ENCODE measurements at regions not wholly inside any gene's neighbourhood (a gene's known extent, or its start where the extent isn't known, plus 50 kb on each side); places are given as distances from the start of the nearest gene placed in this dataset.
"Not testable (repeated sequence)": the region's sequence is repeated elsewhere in the genome, so short reads cannot be mapped to it uniquely, and the experiment has no call there.

DNA sequence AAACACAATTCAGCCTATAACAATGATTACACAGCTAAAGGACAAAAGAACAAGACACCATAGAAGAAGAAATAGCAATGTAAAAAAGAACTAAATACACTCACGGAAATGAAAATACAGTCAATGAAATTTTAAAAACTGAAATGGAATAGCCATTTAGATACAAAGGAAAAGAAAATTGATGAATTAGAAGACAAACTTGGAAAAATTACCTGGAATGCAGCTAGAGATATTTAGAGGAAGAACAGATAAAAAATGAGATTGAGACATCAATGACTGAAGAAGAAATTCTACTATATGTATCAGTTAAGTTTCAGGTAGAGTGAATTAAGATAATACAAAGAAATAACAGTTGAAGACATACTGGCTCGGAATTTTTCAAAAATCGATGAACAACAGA lies 430.4 kb upstream of the NR5A2 start:
- no CpG with 5 or more reads among the region's 3 CpGs for WGBS (ENCODE audit: insufficient coverage, insufficient read length)
- Histone ChIP-seq H3K27ac (ENCODE audit: low read length) (no peak overlapping the region), H3K4me3 (ENCODE audit: low read length) (no peak overlapping the region), H3K36me3 (ENCODE audit: control insufficient read depth, insufficient read depth, low read length) (no peaks in the 10 kb centered on the region), H3K27me3 (ENCODE audit: control insufficient read depth, insufficient read depth, low read length) (no peaks in the 10 kb centered on the region), H3K4me1 (ENCODE audit: control insufficient read depth, insufficient read depth, low read length) (no peaks in the 10 kb centered on the region), H3K9me3 (ENCODE audit: control insufficient read depth, insufficient read depth, low read length) (no peaks in the 10 kb centered on the region)
- no peak for DNase-seq (ENCODE audit: low read depth, low spot score)

DNA sequence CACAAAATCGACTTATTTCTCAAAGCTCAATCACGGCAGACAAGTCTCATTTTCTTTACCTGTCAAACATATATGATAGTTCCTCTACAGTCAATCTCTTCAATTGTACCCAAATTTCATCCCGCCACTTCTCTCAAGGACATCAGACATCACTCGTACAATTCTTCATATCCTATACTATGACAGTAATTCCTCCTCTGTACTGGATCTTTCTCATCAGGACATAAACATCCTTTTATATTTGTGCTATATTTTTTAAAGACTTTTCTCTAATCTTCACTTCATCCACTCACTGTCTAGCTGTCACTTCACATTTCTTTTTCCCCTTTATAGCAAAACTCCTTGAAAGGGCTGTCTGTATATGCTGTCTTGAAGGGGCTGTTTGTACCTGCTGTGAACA lies 419.1 kb upstream of the NR5A2 start:
- no peaks in the 10 kb centered on the region for H3K9me3 ChIP-seq (ENCODE audit: control insufficient read depth, insufficient read depth, low read length)
- H3K4me3 ChIP-seq (ENCODE audit: low read length): no peak overlapping the region
- 100% methylated on average over 2 of the region's 4 CpGs for WGBS (ENCODE audit: insufficient coverage, insufficient read length)
- no peaks in the 10 kb centered on the region for H3K27me3 ChIP-seq (ENCODE audit: control insufficient read depth, insufficient read depth, low read length)
- H3K27ac ChIP-seq (ENCODE audit: low read length): no peak overlapping the region
- no peaks in the 10 kb centered on the region for H3K36me3 ChIP-seq (ENCODE audit: control insufficient read depth, insufficient read depth, low read length)
- H3K4me1 ChIP-seq (ENCODE audit: control insufficient read depth, insufficient read depth, low read length): no peaks in the 10 kb centered on the region
- no peak for DNase-seq (ENCODE audit: low read depth, low spot score)

DNA sequence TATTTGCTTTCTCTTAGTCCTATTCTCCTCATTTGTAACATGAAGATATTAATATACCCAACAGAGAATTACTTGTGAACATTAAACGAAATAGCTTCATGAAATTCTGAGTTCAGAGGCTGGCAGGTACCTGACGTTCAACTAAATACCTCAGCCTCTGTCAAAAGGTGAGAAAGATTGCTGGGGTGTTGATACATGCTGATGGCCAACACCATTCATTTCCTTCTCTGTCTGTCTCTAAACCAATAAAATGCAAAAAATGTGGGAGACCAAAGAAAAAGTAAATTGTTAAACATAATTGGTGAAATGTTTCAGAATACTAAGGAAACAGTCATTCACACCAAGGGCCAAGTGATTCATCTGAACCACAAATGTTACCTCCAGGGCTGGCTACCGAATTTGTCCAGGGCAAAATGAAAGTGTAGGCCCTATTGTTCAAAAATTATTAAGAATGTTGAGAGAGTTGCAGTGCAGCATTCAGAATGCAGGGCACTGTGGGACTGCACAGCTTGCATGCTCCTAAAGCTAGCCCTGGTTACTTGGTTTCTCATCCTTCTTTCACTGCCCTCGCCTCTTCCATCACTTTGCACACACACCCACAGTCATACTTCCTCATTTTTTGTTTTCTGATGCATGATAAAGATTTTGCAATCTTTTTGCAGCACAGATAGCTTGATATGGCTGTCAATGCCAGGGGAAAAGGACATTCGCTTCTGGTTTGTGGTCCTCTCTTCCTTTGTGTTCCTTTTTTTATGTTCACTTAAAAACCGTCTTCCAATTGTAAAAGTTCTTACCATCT lies 414.3 kb upstream of the NR5A2 start:
- Histone ChIP-seq H3K4me3 (ENCODE audit: low read length) (no peak overlapping the region), H3K9me3 (ENCODE audit: control insufficient read depth, insufficient read depth, low read length) (no peaks in the 10 kb centered on the region), H3K27me3 (ENCODE audit: control insufficient read depth, insufficient read depth, low read length) (no peaks in the 10 kb centered on the region), H3K27ac (ENCODE audit: low read length) (no peak overlapping the region), H3K4me1 (ENCODE audit: control insufficient read depth, insufficient read depth, low read length) (no peaks in the 10 kb centered on the region), H3K36me3 (ENCODE audit: control insufficient read depth, insufficient read depth, low read length) (no peaks in the 10 kb centered on the region)
- no CpG with 5 or more reads among the region's 6 CpGs for WGBS (ENCODE audit: insufficient coverage, insufficient read length)
- DNase-seq (ENCODE audit: low read depth, low spot score): no peak

DNA sequence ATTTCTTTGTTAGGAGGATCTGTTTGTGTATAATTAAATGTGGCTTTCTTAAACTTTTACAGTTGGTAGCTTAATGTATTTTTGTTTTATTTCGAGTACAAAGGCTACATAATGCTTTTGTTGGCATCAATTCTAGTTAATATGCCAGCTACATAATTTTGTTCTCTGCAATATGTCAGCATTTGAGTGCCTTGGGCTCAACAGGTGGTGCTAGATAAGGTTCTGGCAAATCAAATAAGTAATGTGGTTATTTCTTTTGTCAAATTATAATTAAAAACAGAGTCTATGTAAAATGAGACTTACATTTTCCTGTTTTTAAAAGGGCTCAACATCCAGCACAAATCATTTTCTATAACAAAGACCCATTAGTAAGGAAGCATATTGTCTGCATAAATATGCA lies 410.6 kb upstream of the NR5A2 start:
- Histone ChIP-seq H3K27me3 (ENCODE audit: control insufficient read depth, insufficient read depth, low read length) (no peaks in the 10 kb centered on the region), H3K9me3 (ENCODE audit: control insufficient read depth, insufficient read depth, low read length) (no peaks in the 10 kb centered on the region), H3K27ac (ENCODE audit: low read length) (no peak overlapping the region), H3K4me3 (ENCODE audit: low read length) (no peak overlapping the region), H3K4me1 (ENCODE audit: control insufficient read depth, insufficient read depth, low read length) (no peaks in the 10 kb centered on the region), H3K36me3 (ENCODE audit: control insufficient read depth, insufficient read depth, low read length) (no peaks in the 10 kb centered on the region)
- no peak for DNase-seq (ENCODE audit: low read depth, low spot score)
- WGBS (ENCODE audit: insufficient coverage, insufficient read length): no CpG with 5 or more reads among the region's 1 CpG

DNA sequence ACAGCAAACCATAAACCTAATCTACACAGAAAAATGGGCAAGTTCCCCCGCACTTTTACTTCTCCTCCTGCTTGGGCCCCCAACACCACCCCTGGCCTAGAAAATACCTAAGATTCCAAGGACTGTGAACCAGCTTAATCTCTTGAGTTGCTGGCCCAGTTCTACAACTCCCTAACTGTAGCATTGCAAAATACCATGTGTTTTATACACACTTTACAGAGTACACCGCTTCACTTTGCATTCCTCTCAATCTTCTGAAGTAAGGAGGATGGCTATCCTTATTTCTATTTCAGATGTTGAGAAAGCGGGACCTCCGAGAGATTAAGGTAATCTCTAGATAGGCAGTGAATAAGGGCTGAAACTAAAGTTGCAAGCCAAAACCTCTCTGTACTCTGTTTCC lies 408.3 kb upstream of the NR5A2 start:
- Histone ChIP-seq H3K36me3 (ENCODE audit: control insufficient read depth, insufficient read depth, low read length) (no peaks in the 10 kb centered on the region), H3K27ac (ENCODE audit: low read length) (no peak overlapping the region), H3K4me1 (ENCODE audit: control insufficient read depth, insufficient read depth, low read length) (no peaks in the 10 kb centered on the region), H3K27me3 (ENCODE audit: control insufficient read depth, insufficient read depth, low read length) (no peaks in the 10 kb centered on the region), H3K4me3 (ENCODE audit: low read length) (no peak overlapping the region), H3K9me3 (ENCODE audit: control insufficient read depth, insufficient read depth, low read length) (no peaks in the 10 kb centered on the region)
- no CpG with 5 or more reads among the region's 4 CpGs for WGBS (ENCODE audit: insufficient coverage, insufficient read length)
- DNase-seq (ENCODE audit: low read depth, low spot score): no peak

DNA sequence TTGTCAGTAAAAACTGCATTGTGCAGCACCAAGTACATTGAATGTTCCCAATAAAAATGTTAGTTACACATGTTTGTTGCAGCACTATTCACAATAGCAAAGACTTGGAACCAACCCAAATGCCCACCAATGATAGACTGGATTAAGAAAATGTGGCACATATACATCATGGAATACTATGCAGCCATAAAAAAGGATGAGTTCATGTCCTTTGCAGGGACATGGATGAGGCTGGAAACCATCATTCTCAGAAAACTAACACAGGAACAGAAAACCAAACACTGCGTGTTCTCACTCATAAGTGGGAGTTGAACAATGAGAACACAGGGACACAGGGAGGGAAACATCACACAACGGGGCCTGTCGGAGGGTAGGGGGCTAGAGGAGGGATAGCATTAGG lies 401.3 kb upstream of the NR5A2 start:
- not testable (repeated sequence) for H3K27ac ChIP-seq (ENCODE audit: low read length); H3K36me3 ChIP-seq (ENCODE audit: control insufficient read depth, insufficient read depth, low read length); DNase-seq (ENCODE audit: low read depth, low spot score); H3K27me3 ChIP-seq (ENCODE audit: control insufficient read depth, insufficient read depth, low read length); H3K4me3 ChIP-seq (ENCODE audit: low read length); H3K4me1 ChIP-seq (ENCODE audit: control insufficient read depth, insufficient read depth, low read length); H3K9me3 ChIP-seq (ENCODE audit: control insufficient read depth, insufficient read depth, low read length)
- no CpG with 5 or more reads among the region's 3 CpGs for WGBS (ENCODE audit: insufficient coverage, insufficient read length)

DNA sequence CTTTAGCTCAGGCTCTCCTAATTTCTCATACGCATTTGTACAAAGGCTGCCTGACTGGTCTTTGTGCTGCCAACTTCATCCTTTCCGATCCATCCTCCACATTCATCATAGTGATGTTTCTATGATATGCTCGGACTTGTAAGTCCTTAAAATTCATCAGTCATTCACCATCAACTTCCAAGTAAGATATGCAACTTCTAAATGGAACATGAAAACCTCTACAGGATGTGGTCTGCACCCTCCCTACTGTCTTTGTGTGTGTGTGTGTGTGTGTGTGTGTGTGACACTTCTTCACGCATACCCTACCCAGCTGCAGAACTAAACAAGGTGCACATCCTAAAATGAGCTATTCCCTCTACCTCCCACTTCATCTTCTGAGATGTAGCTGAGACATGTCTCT lies 397.9 kb upstream of the NR5A2 start:
- no peaks in the 10 kb centered on the region for H3K36me3 ChIP-seq (ENCODE audit: control insufficient read depth, insufficient read depth, low read length)
- no peak overlapping the region for H3K27ac ChIP-seq (ENCODE audit: low read length)
- H3K27me3 ChIP-seq (ENCODE audit: control insufficient read depth, insufficient read depth, low read length): no peaks in the 10 kb centered on the region
- no peak for DNase-seq (ENCODE audit: low read depth, low spot score)
- H3K9me3 ChIP-seq (ENCODE audit: control insufficient read depth, insufficient read depth, low read length): no peaks in the 10 kb centered on the region
- no peak overlapping the region for H3K4me3 ChIP-seq (ENCODE audit: low read length)
- no peaks in the 10 kb centered on the region for H3K4me1 ChIP-seq (ENCODE audit: control insufficient read depth, insufficient read depth, low read length)
- no CpG with 5 or more reads among the region's 4 CpGs for WGBS (ENCODE audit: insufficient coverage, insufficient read length)

DNA sequence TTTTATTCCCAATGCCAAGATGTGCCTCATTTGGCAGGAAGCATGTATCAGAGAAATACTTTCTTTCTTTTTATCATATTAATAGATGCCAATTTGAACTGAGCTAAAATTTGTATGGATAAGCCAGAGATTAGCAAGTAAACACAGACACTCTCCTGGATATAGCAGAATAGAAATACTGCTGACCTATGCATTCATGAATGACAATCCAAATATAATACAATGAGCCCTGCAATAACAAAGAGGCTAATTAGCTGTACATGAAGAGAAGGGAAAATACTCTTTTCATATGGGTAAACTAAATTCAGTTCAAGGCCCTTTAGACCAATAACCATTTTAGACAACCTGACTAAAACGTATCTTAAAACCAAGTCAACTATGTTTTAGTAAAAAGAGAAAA lies 388.1 kb upstream of the NR5A2 start:
- H3K27ac ChIP-seq (ENCODE audit: low read length): no peak overlapping the region
- no peaks in the 10 kb centered on the region for H3K27me3 ChIP-seq (ENCODE audit: control insufficient read depth, insufficient read depth, low read length)
- no CpG with 5 or more reads among the region's 1 CpG for WGBS (ENCODE audit: insufficient coverage, insufficient read length)
- no peaks in the 10 kb centered on the region for H3K36me3 ChIP-seq (ENCODE audit: control insufficient read depth, insufficient read depth, low read length)
- no peaks in the 10 kb centered on the region for H3K9me3 ChIP-seq (ENCODE audit: control insufficient read depth, insufficient read depth, low read length)
- DNase-seq (ENCODE audit: low read depth, low spot score): no peak
- H3K4me3 ChIP-seq (ENCODE audit: low read length): no peak overlapping the region
- no peaks in the 10 kb centered on the region for H3K4me1 ChIP-seq (ENCODE audit: control insufficient read depth, insufficient read depth, low read length)

DNA sequence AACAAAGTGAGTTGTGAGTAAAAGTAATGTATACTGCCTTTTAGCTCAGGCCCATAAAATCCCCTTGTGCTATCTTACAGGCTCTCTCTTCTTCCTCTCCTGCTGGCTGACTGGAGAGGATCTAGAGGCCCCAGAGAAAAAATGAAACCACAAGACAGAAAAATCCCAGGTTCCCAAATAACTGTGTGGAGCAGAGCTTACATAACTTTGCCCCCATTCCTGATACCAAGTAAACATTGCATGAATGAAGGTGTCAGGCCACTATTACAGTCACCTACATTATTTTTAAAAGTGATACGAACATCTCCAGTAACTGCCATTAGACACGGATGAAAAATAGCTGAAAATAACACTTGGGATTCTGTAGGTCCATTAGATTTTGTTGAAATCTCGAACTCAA lies 386.0 kb upstream of the NR5A2 start:
- Histone ChIP-seq H3K4me1 (ENCODE audit: control insufficient read depth, insufficient read depth, low read length) (no peaks in the 10 kb centered on the region), H3K36me3 (ENCODE audit: control insufficient read depth, insufficient read depth, low read length) (no peaks in the 10 kb centered on the region), H3K27ac (ENCODE audit: low read length) (no peak overlapping the region), H3K4me3 (ENCODE audit: low read length) (no peak overlapping the region), H3K9me3 (ENCODE audit: control insufficient read depth, insufficient read depth, low read length) (no peaks in the 10 kb centered on the region), H3K27me3 (ENCODE audit: control insufficient read depth, insufficient read depth, low read length) (no peaks in the 10 kb centered on the region)
- no peak for DNase-seq (ENCODE audit: low read depth, low spot score)
- no CpG with 5 or more reads among the region's 3 CpGs for WGBS (ENCODE audit: insufficient coverage, insufficient read length)

DNA sequence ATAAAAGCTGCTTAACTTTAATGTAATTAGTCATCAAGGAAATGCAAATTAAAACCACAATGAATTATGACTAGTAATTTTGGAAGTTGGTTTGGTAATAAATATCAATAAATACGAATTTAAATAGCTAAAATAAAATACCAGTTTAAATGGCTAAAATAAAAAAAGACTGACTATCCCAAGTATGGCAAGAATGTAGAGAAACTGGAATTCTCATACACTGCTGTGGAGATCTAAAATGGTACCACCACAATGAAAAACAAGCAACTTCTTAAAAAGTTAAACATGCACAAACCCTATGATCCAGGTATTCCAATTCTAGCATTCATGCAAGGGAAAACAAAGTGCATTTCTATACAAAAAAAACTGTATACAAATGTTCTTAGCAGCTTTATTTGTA lies 382.6 kb upstream of the NR5A2 start:
- WGBS (ENCODE audit: insufficient coverage, insufficient read length): no CpG with 5 or more reads among the region's 1 CpG
- Histone ChIP-seq H3K27ac (ENCODE audit: low read length) (no peak overlapping the region), H3K9me3 (ENCODE audit: control insufficient read depth, insufficient read depth, low read length) (no peaks in the 10 kb centered on the region), H3K4me1 (ENCODE audit: control insufficient read depth, insufficient read depth, low read length) (no peaks in the 10 kb centered on the region), H3K36me3 (ENCODE audit: control insufficient read depth, insufficient read depth, low read length) (no peaks in the 10 kb centered on the region), H3K4me3 (ENCODE audit: low read length) (no peak overlapping the region), H3K27me3 (ENCODE audit: control insufficient read depth, insufficient read depth, low read length) (no peaks in the 10 kb centered on the region)
- DNase-seq (ENCODE audit: low read depth, low spot score): no peak

DNA sequence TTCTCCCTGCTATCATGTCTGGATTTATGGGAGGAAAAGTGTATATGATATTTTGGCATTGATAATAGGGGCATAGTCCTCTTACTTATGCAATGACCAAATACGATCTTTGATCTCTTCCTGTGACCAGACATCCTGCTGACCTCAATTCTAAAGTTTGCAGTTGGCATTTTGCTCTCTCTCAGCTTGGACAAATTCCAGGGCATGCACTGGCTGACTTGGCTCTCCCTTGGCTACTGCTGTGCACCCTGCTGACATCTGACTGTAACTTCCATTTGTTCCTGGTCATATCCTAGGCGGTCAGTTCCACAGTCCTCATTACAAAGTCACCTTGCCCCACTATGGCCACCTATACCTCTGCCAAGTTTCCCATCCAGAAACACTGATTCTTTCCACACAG lies 380.7 kb upstream of the NR5A2 start:
- Histone ChIP-seq H3K9me3 (ENCODE audit: control insufficient read depth, insufficient read depth, low read length) (no peaks in the 10 kb centered on the region), H3K27me3 (ENCODE audit: control insufficient read depth, insufficient read depth, low read length) (no peaks in the 10 kb centered on the region), H3K27ac (ENCODE audit: low read length) (no peak overlapping the region), H3K4me3 (ENCODE audit: low read length) (no peak overlapping the region), H3K36me3 (ENCODE audit: control insufficient read depth, insufficient read depth, low read length) (no peaks in the 10 kb centered on the region), H3K4me1 (ENCODE audit: control insufficient read depth, insufficient read depth, low read length) (no peaks in the 10 kb centered on the region)
- WGBS (ENCODE audit: insufficient coverage, insufficient read length): no CpG with 5 or more reads among the region's 2 CpGs
- no peak for DNase-seq (ENCODE audit: low read depth, low spot score)
